GM12872 (cell line): ENCODE measurements at regions not wholly inside any gene's neighbourhood (a gene's known extent, or its start where the extent isn't known, plus 50 kb on each side); places are given as distances from the start of the nearest gene placed in this dataset.

Experiments used
- CTCF ChIP-seq: IDR thresholded peaks from 3 replicates; pipeline ENCODE4 v1.5.1; 2011; ENCODE audit warnings: low read depth, mild to moderate bottlenecking, low read length, moderate library complexity; ENCODE audit not compliant: insufficient read depth

GRCh38 chr12:72189266-72189665 lies 82.9 kb upstream of the TRHDE start:
- TF ChIP-seq CTCF, result no peak

- TF ChIP-seq CTCF, result no peak
These were observed 80.4 kb upstream of the TRHDE start for GRCh38 chr12:72191761-72192160.

GRCh38 chr12:72197790-72198189 lies 74.4 kb upstream of the TRHDE start:
- TF ChIP-seq CTCF, result no peak

- TF ChIP-seq CTCF, result no peak
These were observed 70.7 kb upstream of the TRHDE start for GRCh38 chr12:72201457-72201856.

GRCh38 chr12:72203764-72204335 lies 68.3 kb upstream of the TRHDE start:
- TF ChIP-seq CTCF, result no peak

GRCh38 chr12:72207079-72207478 lies 65.1 kb upstream of the TRHDE start:
- no peak for TF ChIP-seq CTCF

GRCh38 chr12:72207486-72208409 lies 64.4 kb upstream of the TRHDE start:
- TF ChIP-seq CTCF, result no peak
